ENCODE measurements at regions not wholly inside any gene's neighbourhood (a gene's known extent, or its start where the extent isn't known, plus 50 kb on each side); places are given as distances from the start of the nearest gene placed in this dataset.

GRCh38 chr4:164212134-164212533 is 541.8 kb upstream of the SMIM31 start:
- BruUV-seq (replicated peaks) = no TSS peak
- H4K20me1 ChIP-seq (ENCODE audit: insufficient read depth, low read length) = no peaks in the 10 kb centered on the region
- no peak overlapping the region for H3K4me3 ChIP-seq (ENCODE audit: low read depth, low read length, poor library complexity, severe bottlenecking)
- no peak for DNase-seq (ENCODE audit: low spot score)
- H3K36me3 ChIP-seq (ENCODE audit: insufficient read depth, low read length) = no peaks in the 10 kb centered on the region
- intact Hi-C loops (cut with micrococcal nuclease; ENCODE audit: unreplicated experiment) = no loop called here
- ChIA-PET POLR2A (no interaction called here), CTCF (ENCODE audit: unreplicated experiment) (no interaction called here)
- TF ChIP-seq CTCF (conservative IDR thresholded peaks at IDR 0.05; ENCODE audit: low read length) = no peak
- no peak overlapping the region for H3K4me2 ChIP-seq (ENCODE audit: low read length)
- no peak overlapping the region for H2AFZ ChIP-seq (ENCODE audit: low read length)
- no peaks in the 10 kb centered on the region for H3K4me1 ChIP-seq (ENCODE audit: insufficient read depth, low read length, poor library complexity, severe bottlenecking)
- H3K79me2 ChIP-seq (ENCODE audit: insufficient read depth, low read depth, low read length) = no peaks in the 10 kb centered on the region
- no peaks in the 10 kb centered on the region for H3K9me3 ChIP-seq (ENCODE audit: low read length)
- H3K27ac ChIP-seq (ENCODE audit: low read depth, low read length, poor library complexity, severe bottlenecking) = no peak overlapping the region
- H3K9me2 ChIP-seq (ENCODE audit: insufficient read depth, low read length) = no peaks in the 10 kb centered on the region

GRCh38 chr4:164212714-164213113 is 541.2 kb upstream of the SMIM31 start:
- Histone ChIP-seq H3K36me3 (ENCODE audit: insufficient read depth, low read length) (no peaks in the 10 kb centered on the region), H2AFZ (ENCODE audit: low read length) (no peak overlapping the region), H3K4me2 (ENCODE audit: low read length) (no peak overlapping the region), H3K79me2 (ENCODE audit: insufficient read depth, low read depth, low read length) (no peaks in the 10 kb centered on the region), H3K9me2 (ENCODE audit: insufficient read depth, low read length) (no peaks in the 10 kb centered on the region), H3K9me3 (ENCODE audit: low read length) (no peaks in the 10 kb centered on the region), H3K4me3 (ENCODE audit: low read depth, low read length, poor library complexity, severe bottlenecking) (no peak overlapping the region), H3K4me1 (ENCODE audit: insufficient read depth, low read length, poor library complexity, severe bottlenecking) (no peaks in the 10 kb centered on the region), H4K20me1 (ENCODE audit: insufficient read depth, low read length) (no peaks in the 10 kb centered on the region), H3K27ac (ENCODE audit: low read depth, low read length, poor library complexity, severe bottlenecking) (no peak overlapping the region)
- TF ChIP-seq CTCF (conservative IDR thresholded peaks at IDR 0.05; ENCODE audit: low read length) (no peak), EZH2phosphoT487 (IDR thresholded peaks at IDR 0.05; ENCODE audit: borderline replicate concordance, low read depth, low read length) (no peak)
- intact Hi-C loops (cut with micrococcal nuclease; ENCODE audit: unreplicated experiment) = no loop called here
- BruUV-seq (replicated peaks) = no TSS peak
- CTCF ChIA-PET (ENCODE audit: unreplicated experiment) = no interaction called here
- no peak for DNase-seq (ENCODE audit: low spot score)
- POLR2A ChIA-PET = no interaction called here

GRCh38 chr4:164215113-164215741 is 538.7 kb upstream of the SMIM31 start:
- H3K4me3 ChIP-seq (ENCODE audit: low read depth, low read length, poor library complexity, severe bottlenecking) = no peak overlapping the region

More at GRCh38 chr4:164215113-164215741, 538.7 kb upstream of the SMIM31 start:
- Histone ChIP-seq H3K9me2 (ENCODE audit: insufficient read depth, low read length) (no peaks in the 10 kb centered on the region), H3K4me1 (ENCODE audit: insufficient read depth, low read length, poor library complexity, severe bottlenecking) (no peaks in the 10 kb centered on the region), H3K4me2 (ENCODE audit: low read length) (no peak overlapping the region), H3K79me2 (ENCODE audit: insufficient read depth, low read depth, low read length) (no peaks in the 10 kb centered on the region), H3K9me3 (ENCODE audit: low read length) (no peaks in the 10 kb centered on the region), H2AFZ (ENCODE audit: low read length) (no peak overlapping the region), H3K36me3 (ENCODE audit: insufficient read depth, low read length) (no peaks in the 10 kb centered on the region), H3K27ac (ENCODE audit: low read depth, low read length, poor library complexity, severe bottlenecking) (no peak overlapping the region), H4K20me1 (ENCODE audit: insufficient read depth, low read length) (no peaks in the 10 kb centered on the region)
- DNase-seq (ENCODE audit: low spot score) = no peak
- intact Hi-C loops (cut with micrococcal nuclease; ENCODE audit: unreplicated experiment) = no loop called here
- CTCF ChIA-PET (ENCODE audit: unreplicated experiment) = no interaction called here
- BruUV-seq (replicated peaks) = no TSS peak
- POLR2A ChIA-PET = no interaction called here
- TF ChIP-seq CTCF (conservative IDR thresholded peaks at IDR 0.05; ENCODE audit: low read length) (no peak), EZH2phosphoT487 (IDR thresholded peaks at IDR 0.05; ENCODE audit: borderline replicate concordance, low read depth, low read length) (no peak)

Measured in OCI-LY7 (cell line).